HG03521 (cell line): ENCODE measurements at regions not wholly inside any gene's neighbourhood (a gene's known extent, or its start where the extent isn't known, plus 50 kb on each side); places are given as distances from the start of the nearest gene placed in this dataset.
"Not testable (repeated sequence)": the region's sequence is repeated elsewhere in the genome, so short reads cannot be mapped to it uniquely, and the experiment has no call there.

Source experiments
- ATAC-seq: cut with Tn5 transposase; IDR thresholded peaks from one replicate; pipeline ENCODE4 v1.9.1; 2021; ENCODE audit warnings: mild to moderate bottlenecking, moderate library complexity; ENCODE audit not compliant: unreplicated experiment

- peak; percentile 93 for ATAC-seq
Observed at GRCh38 chr12:75944097-75944904, 87.3 kb downstream of the PHLDA1 start.

GRCh38 chr12:75943730-75944096 is 87.9 kb downstream of the PHLDA1 start:
- no peak for ATAC-seq

DNA sequence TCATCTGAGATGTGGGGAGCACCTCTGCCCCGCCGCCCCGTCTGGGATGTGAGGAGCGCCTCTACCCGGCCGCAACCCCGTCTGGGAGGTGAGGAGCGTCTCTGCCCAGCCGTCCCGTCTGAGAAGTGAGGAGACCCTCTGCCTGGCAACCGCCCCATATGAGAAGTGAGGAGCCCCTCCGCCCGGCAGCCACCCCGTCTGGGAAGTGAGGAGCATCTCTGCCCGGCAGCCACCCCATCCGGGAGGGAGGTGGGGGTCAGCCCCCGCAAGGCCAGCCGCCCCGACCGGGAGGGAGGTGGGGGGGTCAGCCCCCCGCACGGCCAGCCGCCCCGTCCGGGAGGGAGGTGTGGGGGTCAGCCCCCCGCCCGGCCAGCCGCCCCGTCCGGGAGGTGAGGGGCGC is 89.9 kb downstream of the PHLDA1 start:
- ATAC-seq = not testable (repeated sequence)

GRCh38 chr12:75939016-75939642 is 92.4 kb downstream of the PHLDA1 start:
- no peak for ATAC-seq

DNA sequence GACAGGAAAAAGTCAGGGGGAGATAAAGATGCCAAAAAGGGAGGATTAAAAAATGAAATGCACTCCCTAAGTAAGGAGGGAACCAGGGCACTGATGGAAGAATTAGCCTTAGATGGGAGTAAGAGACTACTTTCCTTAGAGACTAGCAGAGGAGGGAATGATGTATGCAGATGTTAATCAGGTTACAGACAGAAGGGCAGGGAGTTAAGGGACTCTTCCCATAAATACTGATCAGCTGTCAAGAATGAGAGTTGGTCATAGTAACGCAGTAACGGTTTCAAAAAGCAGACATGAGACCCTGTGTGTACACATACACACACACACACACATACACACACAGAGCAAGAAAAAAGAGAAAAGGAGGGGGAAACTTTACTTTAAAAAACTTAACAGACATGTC is 93.4 kb downstream of the PHLDA1 start:
- no peak for ATAC-seq

- ATAC-seq = no peak
Observed at GRCh38 chr12:75937486-75937885, 94.1 kb downstream of the PHLDA1 start.

DNA sequence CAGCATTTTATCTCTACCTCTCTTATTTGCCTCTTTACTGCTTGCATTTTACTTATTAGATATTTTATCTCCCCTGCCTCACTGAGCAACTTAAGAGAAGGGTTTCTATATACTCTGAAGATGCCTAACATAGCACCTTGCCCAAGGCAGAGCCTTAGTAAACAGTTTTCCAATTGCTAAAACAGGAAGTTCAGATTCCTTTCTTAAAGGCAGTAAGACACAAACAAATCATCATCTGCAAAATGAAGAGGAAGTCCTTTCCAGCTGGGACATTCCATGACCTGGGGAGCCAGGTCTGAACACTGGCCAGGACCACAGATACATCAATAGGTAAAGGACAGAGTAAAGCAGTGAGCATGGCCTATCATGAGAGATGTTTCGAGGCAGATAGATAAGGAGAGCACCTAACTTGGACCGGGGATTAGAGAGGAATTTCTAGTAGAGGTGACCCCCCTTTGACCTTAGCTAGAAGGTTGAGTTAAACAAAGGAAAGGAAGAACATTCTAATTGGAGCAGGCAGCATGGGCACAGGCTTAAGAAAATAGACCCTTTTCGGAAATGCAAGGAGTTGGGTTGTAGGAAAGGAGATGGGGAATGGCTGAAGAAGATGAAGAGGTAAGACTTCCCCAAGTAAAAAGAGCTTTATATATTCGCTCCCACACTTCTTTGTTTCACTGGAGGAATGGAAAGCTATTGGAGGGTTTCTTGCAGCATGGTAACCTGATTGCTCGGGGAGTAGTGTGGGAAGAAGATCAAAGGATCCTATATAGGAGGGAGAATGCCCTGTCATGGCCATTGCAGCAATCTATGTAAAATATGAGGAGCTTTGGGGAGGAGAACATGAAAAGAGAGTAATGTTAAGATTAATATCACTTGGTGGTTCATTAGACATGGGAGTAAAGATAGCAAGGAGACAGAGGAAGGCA is 94.8 kb downstream of the PHLDA1 start:
- no peak for ATAC-seq

GRCh38 chr12:75935539-75936242 is 95.9 kb downstream of the PHLDA1 start:
- no peak for ATAC-seq

DNA sequence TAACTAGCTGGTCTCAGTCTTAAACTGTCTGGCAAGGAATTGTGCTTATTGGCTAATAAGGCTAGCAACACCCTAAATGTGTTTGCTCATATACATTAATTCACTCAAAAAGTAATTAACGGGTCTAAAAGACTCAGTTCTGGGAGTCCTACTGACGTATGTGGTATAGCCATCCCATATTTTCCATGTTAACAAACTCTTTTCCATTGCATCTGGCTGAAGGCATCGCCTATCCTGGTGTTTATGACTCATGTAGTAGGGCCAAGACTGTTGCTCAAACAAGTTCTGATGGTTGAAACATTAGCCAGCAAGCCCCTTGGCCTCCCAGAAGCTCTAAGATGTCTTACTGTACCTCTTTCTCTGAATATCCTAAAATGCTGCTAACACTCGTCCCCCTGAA is 98.5 kb downstream of the PHLDA1 start:
- ATAC-seq = no peak

DNA sequence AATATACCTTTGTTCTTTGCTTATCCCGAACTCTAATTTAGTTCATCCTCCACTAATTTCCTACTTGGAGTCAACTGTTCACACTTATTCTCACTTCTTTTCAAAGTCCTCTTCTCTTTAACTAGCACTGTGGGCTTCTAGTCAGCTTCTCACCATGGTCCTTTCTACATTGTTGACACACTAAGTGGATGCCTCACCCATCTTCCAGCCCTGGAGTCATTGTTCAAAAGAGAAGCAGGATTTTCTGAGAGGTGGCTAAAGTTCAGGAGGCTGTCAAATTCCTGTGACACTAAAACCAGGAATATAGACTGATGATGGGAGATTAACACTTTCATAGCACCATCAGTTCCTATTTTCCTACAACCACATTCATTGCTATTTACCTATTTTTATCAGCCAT is 99.3 kb downstream of the PHLDA1 start:
- no peak for ATAC-seq

DNA sequence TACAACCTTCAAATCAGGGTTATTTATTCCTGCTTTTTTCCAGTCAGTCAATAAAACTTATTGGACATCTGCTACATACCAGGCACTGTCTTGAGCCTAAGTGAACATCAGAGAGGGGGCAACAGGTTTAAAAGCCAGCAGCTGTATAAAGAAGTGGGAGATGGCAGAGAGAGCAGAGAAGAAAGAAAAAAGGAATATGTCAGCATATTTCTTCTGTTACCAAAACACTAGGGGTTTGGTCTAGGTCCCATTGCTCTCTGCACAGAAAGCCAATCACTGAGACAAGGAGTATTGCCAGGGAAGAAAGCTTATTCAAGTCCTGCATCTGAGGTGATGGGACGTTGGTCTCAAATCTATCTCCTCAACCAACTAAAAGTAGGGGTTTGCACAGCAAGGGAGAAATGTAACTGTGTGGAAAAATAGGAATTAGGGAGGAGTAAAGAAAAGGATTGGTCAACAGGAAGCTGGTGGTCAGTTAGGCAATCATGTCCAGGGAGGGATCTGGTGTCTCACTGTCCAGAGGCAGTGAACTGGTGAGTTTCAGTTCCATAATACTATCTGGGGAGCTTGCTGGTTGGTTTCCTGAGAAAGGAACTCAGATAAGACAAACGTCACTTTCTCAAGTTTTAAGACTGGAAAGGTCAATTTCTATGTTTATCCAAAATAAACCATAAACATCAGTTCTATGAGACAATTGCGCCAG is 107.5 kb downstream of the PHLDA1 start:
- ATAC-seq = no peak

GRCh38 chr12:75922944-75923642 is 108.5 kb downstream of the PHLDA1 start:
- ATAC-seq = no peak

- ATAC-seq = no peak
Observed at GRCh38 chr12:75921622-75922289, 109.8 kb downstream of the PHLDA1 start.

DNA sequence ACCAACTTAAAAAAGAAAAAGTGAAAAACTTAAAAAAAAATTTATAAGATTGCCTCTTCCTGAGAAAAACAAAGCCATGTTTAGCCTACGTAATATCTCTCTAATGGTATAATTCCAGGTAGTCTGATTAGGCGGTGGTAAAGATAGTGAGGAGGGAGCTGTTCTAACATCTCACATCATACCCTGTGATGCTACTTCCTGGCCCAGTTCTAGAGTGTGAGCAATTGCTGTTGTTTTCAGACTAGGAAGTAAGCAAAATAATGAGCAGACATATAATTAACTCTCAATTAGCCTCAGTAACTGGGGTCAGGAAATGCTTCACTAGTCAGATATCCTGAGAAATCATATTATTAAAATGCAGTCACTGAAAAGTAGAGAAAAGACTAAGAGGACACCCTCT is 113.9 kb downstream of the PHLDA1 start:
- no peak for ATAC-seq

- ATAC-seq = peak; percentile 58
Observed at GRCh38 chr12:75917083-75917482, 114.5 kb downstream of the PHLDA1 start.

- no peak for ATAC-seq
Observed at GRCh38 chr12:75913502-75914351, 117.8 kb downstream of the PHLDA1 start.

DNA sequence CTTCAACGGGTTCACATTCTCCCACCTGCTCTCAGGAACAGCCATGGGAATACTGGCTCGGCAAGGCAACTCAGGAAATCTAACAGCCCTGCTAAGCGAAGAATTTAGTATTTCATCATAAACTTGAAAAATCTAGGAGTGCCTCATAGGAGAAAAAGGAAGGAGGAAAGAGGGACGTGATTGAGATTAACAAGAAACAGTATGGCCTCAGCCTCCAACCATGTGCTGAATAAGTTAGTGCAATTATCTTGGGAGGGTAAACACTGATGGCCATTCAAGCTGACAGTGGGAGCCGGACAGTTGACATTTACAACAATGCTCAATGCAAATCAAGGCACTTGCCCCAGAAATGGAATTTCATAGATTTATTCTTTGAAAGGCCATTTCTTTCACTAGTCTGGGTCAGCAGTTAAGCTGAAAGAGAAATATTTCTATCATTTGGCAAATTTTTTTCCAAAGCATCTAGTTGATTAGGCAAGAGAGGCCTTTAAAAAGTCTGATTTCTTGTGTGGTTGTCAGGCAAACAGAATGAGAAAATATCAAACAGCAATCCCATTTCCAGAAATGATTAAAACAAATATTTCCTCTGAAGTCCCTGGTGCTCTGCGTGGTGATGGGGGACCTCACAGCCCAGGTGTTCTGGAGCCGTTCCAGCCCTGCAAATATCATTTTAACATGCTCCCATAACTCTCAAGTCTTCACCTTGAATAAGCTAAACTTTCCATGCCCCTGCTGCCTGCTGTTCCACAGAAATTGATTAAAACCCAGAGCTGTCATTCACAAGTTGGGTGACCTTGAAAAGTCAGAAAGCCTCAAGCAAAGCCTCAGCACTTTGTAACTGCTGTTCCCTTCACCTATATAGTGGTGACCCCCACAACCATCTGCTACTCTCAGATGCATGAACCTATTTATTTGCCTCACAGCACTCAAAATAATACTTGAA is 121.6 kb downstream of the PHLDA1 start:
- ATAC-seq = no peak
